ENCODE measurements at regions not wholly inside any gene's neighbourhood (a gene's known extent, or its start where the extent isn't known, plus 50 kb on each side); places are given as distances from the start of the nearest gene placed in this dataset.

DNA sequence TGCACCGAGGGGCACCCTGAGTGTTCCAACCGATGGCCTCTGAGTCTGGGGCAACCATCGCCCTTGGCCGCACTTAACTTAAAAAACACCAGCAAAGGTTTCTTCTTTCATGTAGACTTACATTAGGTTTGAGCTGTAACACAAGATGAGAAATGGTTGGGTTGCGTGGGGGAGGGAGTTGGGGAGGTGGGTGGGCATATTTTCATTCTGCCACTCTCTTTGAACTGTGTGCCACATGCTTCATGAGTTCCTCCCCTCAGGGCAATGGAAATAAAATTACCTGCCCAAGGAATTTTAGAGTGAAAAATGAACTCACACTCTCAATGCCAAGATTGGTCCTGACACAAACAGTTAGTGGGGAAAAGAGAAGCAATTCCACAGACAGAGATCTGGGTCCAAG lies 430.1 kb upstream of the USP24 start:
- Histone ChIP-seq H2BK12ac (ENCODE audit: low read depth, low read length) (no peak overlapping the region), H2BK120ac (replicated peaks; ENCODE audit: low read depth, low read length) (no peak overlapping the region), H3K4ac (replicated peaks; ENCODE audit: insufficient read length, low read depth, low read length) (no peak overlapping the region), H2AK5ac (ENCODE audit: low read depth, low read length) (no peak overlapping the region), H3K4me2 (ENCODE audit: insufficient read depth in 1 of 2, low read depth in 2 of 2, low read length in 2 of 2) (no peak overlapping the region), H2BK15ac (ENCODE audit: low read length) (no peak overlapping the region), H4K8ac (ENCODE audit: extremely low read depth, insufficient read depth, low read length) (no peak overlapping the region), H3K4me1 (replicated peaks in 1 of 4; ENCODE audit: control insufficient read depth in 3 of 4, insufficient read depth in 4 of 4, low read length in 3 of 4) (no peaks in the 10 kb centered on the region), H3K27me3 (replicated peaks in 1 of 4; ENCODE audit: control insufficient read depth in 3 of 4, extremely low read depth in 1 of 4, insufficient read depth in 3 of 4, low read length in 3 of 4) (no peaks in the 10 kb centered on the region), H3K23ac (ENCODE audit: insufficient read length) (no peak overlapping the region), H3K36me3 (ENCODE audit: control insufficient read depth in 2 of 4, insufficient read depth in 4 of 4, low read length in 3 of 4) (no peaks in the 10 kb centered on the region), H3K79me2 (ENCODE audit: control insufficient read depth in 1 of 2, insufficient read depth in 2 of 2, low read length in 2 of 2) (no peaks in the 10 kb centered on the region), H3K9me3 (ENCODE audit: insufficient read depth in 2 of 2, low read depth in 1 of 2, low read length in 1 of 2) (no peaks in the 10 kb centered on the region), H2BK5ac (ENCODE audit: low read depth, low read length) (no peak overlapping the region), H3K23me2 (ENCODE audit: low read depth, low read length) (no peaks in the 10 kb centered on the region), H3K4me3 (ENCODE audit: extremely low read depth in 1 of 4, insufficient read depth in 2 of 4, low read depth in 3 of 4, low read length in 4 of 4) (no peak overlapping the region), H3K14ac (ENCODE audit: insufficient read length) (no peak overlapping the region), H4K91ac (replicated peaks; ENCODE audit: insufficient read length, low read length) (no peak overlapping the region), H3K27ac (ENCODE audit: low read depth, low read length) (no peak overlapping the region), H4K20me1 (replicated peaks in 1 of 2; ENCODE audit: control insufficient read depth in 1 of 2, insufficient read depth in 2 of 2, low read length in 2 of 2) (no peaks in the 10 kb centered on the region), H3K9ac (replicated peaks in 1 of 4; ENCODE audit: extremely low read depth in 1 of 4, low read depth in 3 of 4, low read length in 3 of 4) (no peak overlapping the region), H2AFZ (ENCODE audit: low read length) (no peak overlapping the region), H3K79me1 (ENCODE audit: low read depth, low read length) (no peaks in the 10 kb centered on the region), H3K18ac (ENCODE audit: extremely low read depth, low read length) (no peak overlapping the region), H2BK20ac (ENCODE audit: low read length) (no peak overlapping the region), H4K5ac (ENCODE audit: insufficient read length, low read depth, low read length) (no peak overlapping the region), H3K56ac (replicated peaks; ENCODE audit: insufficient read length, low read depth, low read length) (no peak overlapping the region)
- DNase-seq (ENCODE audit: low read depth in 1 of 2, low spot score in 2 of 2): no peak
- 94% methylated on average over 5 of the region's 5 CpGs; no CpG with 5 or more reads in 1 of the 2 experiments for WGBS, 2 experiments (ENCODE audit: extremely low coverage in 1 of 2, insufficient coverage in 1 of 2, insufficient read length in 1 of 2, insufficient replicate concordance in 2 of 2, low coverage in 1 of 2, low lambda C conversion rate in 2 of 2, missing lambda C conversion rate in 1 of 2)
- CTCF ChIA-PET (ENCODE audit: partially characterized antibody): no interaction called here
- no peak for FAIRE-seq
- POLR2A ChIA-PET (ENCODE audit: partially characterized antibody): no interaction called here
- TF ChIP-seq YY1 (IDR thresholded peaks at IDR 0.05; ENCODE audit: low read depth, low read length) (no peak), BACH1 (IDR thresholded peaks at IDR 0.05; ENCODE audit: low read length) (no peak), TCF12 (IDR thresholded peaks at IDR 0.05; ENCODE audit: low read depth, low read length) (no peak)
